Lung (tissue), 11 donors: ENCODE measurements at regions not wholly inside any gene's neighbourhood (a gene's known extent, or its start where the extent isn't known, plus 50 kb on each side); places are given as distances from the start of the nearest gene placed in this dataset.

ENCODE experiments used
- ATAC-seq: fragments of 200-7000 bp; cut with Tn5 transposase; one replicate; pipeline ENCODE4 v1.9.1; 2020; ENCODE audit warnings: moderate number of reproducible peaks; ENCODE audit not compliant: insufficient read depth, low FRiP score
- DNase-seq, 3 donors: peaks; one replicate each; pipeline ENCODE4 v3.0.0-alpha.2; 2013 to 2017
- H3K27ac ChIP-seq, 2 donors: one replicate each; pipeline ENCODE4 v1.5.1; 2013; ENCODE audit warnings: mild to moderate bottlenecking in 2 of 2, moderate library complexity in 2 of 2, control low read depth in 1 of 2, inconsistent platforms in 1 of 2, low read depth in 1 of 2, low read length in 1 of 2
- H3K27me3 ChIP-seq, 3 donors: one replicate each; pipeline ENCODE4 v1.5.1; 2013; ENCODE audit warnings: low read length in 2 of 3; ENCODE audit not compliant: control insufficient read depth in 3 of 3, insufficient read depth in 3 of 3
- H3K36me3 ChIP-seq, 4 donors: one replicate each; pipeline ENCODE4 v1.5.1; 2013; ENCODE audit warnings: low read length in 4 of 4, mild to moderate bottlenecking in 1 of 4, moderate library complexity in 1 of 4; ENCODE audit not compliant: control insufficient read depth in 4 of 4, insufficient read depth in 4 of 4
- H3K4me1 ChIP-seq, 5 donors: one replicate each; pipeline ENCODE4 v1.5.1; 2013; ENCODE audit warnings: low read length in 5 of 5, mild to moderate bottlenecking in 2 of 5, moderate library complexity in 1 of 5; ENCODE audit not compliant: control insufficient read depth in 5 of 5, insufficient read depth in 5 of 5
- H3K4me3 ChIP-seq: one replicate; pipeline ENCODE4 v1.5.1; 2013; ENCODE audit warnings: mild to moderate bottlenecking, control low read depth, moderate library complexity
- H3K9ac ChIP-seq, 2 donors: one replicate each; pipeline ENCODE4 v1.5.1; 2013; ENCODE audit warnings: low read length in 2 of 2, control low read depth in 1 of 2; ENCODE audit not compliant: insufficient read depth in 1 of 2
- H3K9me3 ChIP-seq, 4 donors: one replicate each; pipeline ENCODE4 v1.5.1; 2013; ENCODE audit warnings: low read length in 3 of 4, mild to moderate bottlenecking in 1 of 4, moderate library complexity in 1 of 4; ENCODE audit not compliant: control insufficient read depth in 4 of 4, insufficient read depth in 3 of 4
- WGBS, 2 donors: extraction: QIAGEN DNeasy Blood & Tissue Kit; methylation state at CpG; one replicate each; pipeline ENCODE4 v1.1.7; 2013; 5-methylcytosine and 5-hydroxymethylcytosine counted together
- TF ChIP-seq, protein P1 (sequence below): IDR thresholded peaks from 2 replicates; pipeline ENCODE4 v1.5.1; 2012; ENCODE audit warnings: mild to moderate bottlenecking; ENCODE audit errors: control extremely low read depth, extremely low read depth
- donor health status: control.
- donor health status: control.
- donor health status: Bipolar disorder and iron deficiency.
- donor health status: healthy.
- donor health status: DM: yes; HTN: yes; CAD: no.

DNA sequence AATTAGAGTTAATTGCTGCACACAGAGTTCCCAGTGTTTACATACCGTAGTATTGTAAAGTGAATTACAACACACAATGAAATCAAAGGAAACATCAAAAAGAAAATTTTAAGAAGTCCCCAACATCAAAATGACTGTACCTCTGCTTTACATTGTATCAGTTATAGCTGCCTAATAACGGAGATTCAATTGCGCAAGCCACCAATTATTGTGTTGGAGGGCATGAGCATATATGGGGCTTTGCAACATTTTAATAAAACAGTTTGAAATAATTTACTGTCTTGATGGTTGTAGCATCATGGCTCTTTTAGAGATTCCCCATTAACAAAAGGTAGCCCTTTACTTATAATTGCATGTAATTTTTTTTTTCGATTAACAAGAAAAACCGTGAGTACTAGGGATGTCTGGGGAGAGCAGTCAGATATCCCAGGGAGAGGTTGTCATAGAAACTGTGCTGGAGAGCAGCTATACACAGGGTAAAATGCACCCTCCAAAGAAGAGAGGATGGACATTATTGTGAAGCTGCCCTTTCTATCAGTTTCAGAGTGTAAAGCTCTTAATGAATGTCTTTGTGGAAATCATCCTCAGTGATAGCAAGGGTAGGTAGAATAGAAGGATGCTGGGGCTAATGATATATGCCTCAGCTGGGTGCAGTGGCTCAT is 55.9 kb upstream of the BTG3 start:
- DNase-seq = no peak
- 88 to 90% methylated on average over 5 of the region's 5 CpGs for WGBS, 2 donors
- no peak for ATAC-seq
- H3K27me3 ChIP-seq = no peaks in the 10 kb centered on the region
- H3K36me3 ChIP-seq = no peaks in the 10 kb centered on the region
- no peak overlapping the region for H3K27ac ChIP-seq
- H3K9ac ChIP-seq = no peak overlapping the region
- H3K4me1 ChIP-seq = no peaks in the 10 kb centered on the region
- TF ChIP-seq, protein P1, sequence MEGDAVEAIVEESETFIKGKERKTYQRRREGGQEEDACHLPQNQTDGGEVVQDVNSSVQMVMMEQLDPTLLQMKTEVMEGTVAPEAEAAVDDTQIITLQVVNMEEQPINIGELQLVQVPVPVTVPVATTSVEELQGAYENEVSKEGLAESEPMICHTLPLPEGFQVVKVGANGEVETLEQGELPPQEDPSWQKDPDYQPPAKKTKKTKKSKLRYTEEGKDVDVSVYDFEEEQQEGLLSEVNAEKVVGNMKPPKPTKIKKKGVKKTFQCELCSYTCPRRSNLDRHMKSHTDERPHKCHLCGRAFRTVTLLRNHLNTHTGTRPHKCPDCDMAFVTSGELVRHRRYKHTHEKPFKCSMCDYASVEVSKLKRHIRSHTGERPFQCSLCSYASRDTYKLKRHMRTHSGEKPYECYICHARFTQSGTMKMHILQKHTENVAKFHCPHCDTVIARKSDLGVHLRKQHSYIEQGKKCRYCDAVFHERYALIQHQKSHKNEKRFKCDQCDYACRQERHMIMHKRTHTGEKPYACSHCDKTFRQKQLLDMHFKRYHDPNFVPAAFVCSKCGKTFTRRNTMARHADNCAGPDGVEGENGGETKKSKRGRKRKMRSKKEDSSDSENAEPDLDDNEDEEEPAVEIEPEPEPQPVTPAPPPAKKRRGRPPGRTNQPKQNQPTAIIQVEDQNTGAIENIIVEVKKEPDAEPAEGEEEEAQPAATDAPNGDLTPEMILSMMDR = no peak
- H3K4me3 ChIP-seq = no peak overlapping the region
- no peaks in the 10 kb centered on the region for H3K9me3 ChIP-seq

DNA sequence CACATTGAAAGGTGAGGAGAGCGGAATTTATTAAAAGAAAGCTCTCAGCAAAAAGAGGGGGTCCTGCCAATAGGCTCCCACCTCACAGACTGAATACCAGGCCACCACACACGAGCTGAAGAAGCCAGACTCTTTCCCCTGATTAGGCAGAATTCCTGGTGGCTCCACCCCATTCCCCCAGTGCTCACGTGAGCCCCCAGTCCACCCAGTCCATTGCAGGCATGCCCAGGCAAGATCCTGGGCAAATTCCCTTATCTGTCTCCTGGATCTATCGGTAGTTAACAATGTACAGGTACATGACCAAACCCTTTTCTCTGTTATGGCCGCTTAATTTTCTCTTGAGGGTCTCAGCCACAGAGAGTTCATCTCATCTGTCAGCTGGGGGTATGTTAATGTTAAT is 54.6 kb upstream of the BTG3 start:
- no peak overlapping the region for H3K4me3 ChIP-seq
- TF ChIP-seq, protein P1 = no peak
- H3K27me3 ChIP-seq = no peaks in the 10 kb centered on the region
- DNase-seq (no peak), ATAC-seq (no peak)
- no peaks in the 10 kb centered on the region for H3K9me3 ChIP-seq
- no peak overlapping the region for H3K9ac ChIP-seq
- no peaks in the 10 kb centered on the region for H3K4me1 ChIP-seq
- 86 to 87% methylated on average over 5 of the region's 5 CpGs for WGBS, 2 donors
- H3K27ac ChIP-seq = no peak overlapping the region
- no peaks in the 10 kb centered on the region for H3K36me3 ChIP-seq
